ENCODE measurements at regions not wholly inside any gene's neighbourhood (a gene's known extent, or its start where the extent isn't known, plus 50 kb on each side); places are given as distances from the start of the nearest gene placed in this dataset.

DNA sequence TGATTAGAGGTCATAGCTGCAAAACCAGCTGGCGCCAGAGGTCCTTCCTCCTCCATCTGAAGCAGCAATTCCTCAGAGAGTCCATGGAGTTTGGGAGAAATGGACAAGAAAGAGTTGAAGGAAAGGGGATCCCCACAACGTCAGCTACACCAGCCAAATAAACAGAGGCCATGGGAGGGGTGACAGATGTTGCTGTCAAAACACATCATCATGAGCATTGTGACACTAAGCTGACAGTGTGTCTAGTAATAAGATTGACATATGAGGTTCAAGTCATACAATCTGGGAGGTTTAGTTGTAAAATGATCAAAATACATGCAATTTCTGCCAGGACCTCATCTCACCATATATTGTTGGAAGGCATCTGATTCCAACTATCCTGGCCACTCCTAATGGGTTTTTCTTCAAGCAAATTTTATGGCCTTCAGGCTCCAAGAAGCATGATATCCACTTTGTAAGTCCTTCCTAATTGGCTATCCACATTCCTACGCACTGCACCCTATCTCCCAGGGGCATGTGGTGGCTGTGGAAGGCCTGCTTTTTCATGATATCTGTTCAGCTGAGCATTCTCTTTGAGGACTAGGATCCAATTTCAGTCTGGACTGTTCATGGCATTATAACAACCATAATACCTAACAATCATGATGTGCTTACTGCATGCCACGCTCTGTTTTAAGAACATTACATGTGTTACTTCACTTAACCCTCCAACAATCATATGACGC lies 335.0 kb upstream of the ID2 start:
- TF ChIP-seq FOXP2 (optimal IDR thresholded peaks at IDR 0.05; ENCODE audit: borderline replicate concordance, extremely low read depth, extremely low read length, insufficient read depth) (no peak), POLR2AphosphoS5 (IDR thresholded peaks at IDR 0.05; ENCODE audit: low read depth, low read length) (no peak), REST (IDR thresholded peaks at IDR 0.05; ENCODE audit: insufficient read depth in 1 of 2, low read depth in 2 of 2, low read length in 2 of 2) (no peak), SIN3A (IDR thresholded peaks at IDR 0.05; ENCODE audit: borderline replicate concordance, insufficient read depth, low read length) (no peak), TAF1 (IDR thresholded peaks at IDR 0.05; ENCODE audit: borderline replicate concordance, insufficient read depth, low read length) (no peak)

DNA sequence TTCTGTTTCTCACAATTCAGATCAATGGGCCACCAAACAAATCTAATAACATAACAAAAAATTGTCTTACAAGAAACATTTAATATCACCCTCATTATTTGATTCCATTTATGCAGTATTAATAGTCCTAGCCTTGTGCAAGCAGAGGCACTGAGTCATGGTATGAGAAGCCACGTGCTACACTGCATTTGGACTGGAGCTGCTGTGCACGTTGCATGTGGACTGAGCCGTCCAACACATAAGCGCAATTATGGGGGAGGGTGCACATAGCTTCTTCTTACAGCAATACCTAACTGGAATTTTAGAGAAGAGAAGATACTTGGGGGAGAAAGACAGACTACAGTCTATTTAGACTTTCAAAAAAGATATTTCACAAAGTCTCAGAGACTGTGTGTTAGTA lies 329.6 kb upstream of the ID2 start:
- TF ChIP-seq FOXP2 (optimal IDR thresholded peaks at IDR 0.05; ENCODE audit: borderline replicate concordance, extremely low read depth, extremely low read length, insufficient read depth), result no peak
- no peak for TF ChIP-seq TAF1 (IDR thresholded peaks at IDR 0.05; ENCODE audit: borderline replicate concordance, insufficient read depth, low read length)
- no peak for TF ChIP-seq REST (IDR thresholded peaks at IDR 0.05; ENCODE audit: insufficient read depth in 1 of 2, low read depth in 2 of 2, low read length in 2 of 2)
- TF ChIP-seq POLR2AphosphoS5 (IDR thresholded peaks at IDR 0.05; ENCODE audit: low read depth, low read length), result no peak
- TF ChIP-seq SIN3A (IDR thresholded peaks at IDR 0.05; ENCODE audit: borderline replicate concordance, insufficient read depth, low read length), result no peak

DNA sequence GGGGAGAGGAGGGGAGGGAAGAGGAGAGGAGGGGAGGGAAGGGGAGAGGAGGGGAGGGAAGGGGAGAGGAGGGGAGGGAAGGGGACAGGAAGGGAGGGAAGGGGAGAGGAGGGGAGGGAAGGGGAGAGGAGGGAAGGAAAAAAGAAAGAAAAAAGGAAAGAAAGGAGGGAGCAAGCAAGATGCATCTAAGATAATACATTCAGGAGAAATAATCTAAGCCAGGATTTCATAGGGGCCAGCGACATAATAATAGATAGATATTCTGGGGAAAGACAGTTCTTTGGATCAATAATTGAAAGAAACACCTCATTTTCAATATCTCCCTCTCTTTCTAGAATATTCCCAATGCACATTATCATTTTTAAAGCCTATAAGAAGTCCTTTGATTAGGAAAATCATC lies 328.9 kb upstream of the ID2 start:
- TF ChIP-seq POLR2AphosphoS5 (IDR thresholded peaks at IDR 0.05; ENCODE audit: low read depth, low read length) (no peak), FOXP2 (optimal IDR thresholded peaks at IDR 0.05; ENCODE audit: borderline replicate concordance, extremely low read depth, extremely low read length, insufficient read depth) (no peak), REST (IDR thresholded peaks at IDR 0.05; ENCODE audit: insufficient read depth in 1 of 2, low read depth in 2 of 2, low read length in 2 of 2) (no peak), TAF1 (IDR thresholded peaks at IDR 0.05; ENCODE audit: borderline replicate concordance, insufficient read depth, low read length) (no peak), SIN3A (IDR thresholded peaks at IDR 0.05; ENCODE audit: borderline replicate concordance, insufficient read depth, low read length) (no peak)

- TF ChIP-seq POLR2AphosphoS5 (IDR thresholded peaks at IDR 0.05; ENCODE audit: low read depth, low read length) (no peak), SIN3A (IDR thresholded peaks at IDR 0.05; ENCODE audit: borderline replicate concordance, insufficient read depth, low read length) (no peak), REST (IDR thresholded peaks at IDR 0.05; ENCODE audit: insufficient read depth in 1 of 2, low read depth in 2 of 2, low read length in 2 of 2) (no peak), FOXP2 (optimal IDR thresholded peaks at IDR 0.05; ENCODE audit: borderline replicate concordance, extremely low read depth, extremely low read length, insufficient read depth) (no peak), TAF1 (IDR thresholded peaks at IDR 0.05; ENCODE audit: borderline replicate concordance, insufficient read depth, low read length) (no peak)
Observed at GRCh38 chr2:8355102-8355859, 326.6 kb upstream of the ID2 start.
